HUES48 (cell line): ENCODE measurements at regions not wholly inside any gene's neighbourhood (a gene's known extent, or its start where the extent isn't known, plus 50 kb on each side); places are given as distances from the start of the nearest gene placed in this dataset.
"Not testable (repeated sequence)": the region's sequence is repeated elsewhere in the genome, so short reads cannot be mapped to it uniquely, and the experiment has no call there.

Experiments used
- H3K27ac ChIP-seq: one replicate; pipeline ENCODE4 v1.7.0; 2013; ENCODE audit warnings: low read depth, low read length, inconsistent platforms
- H3K27me3 ChIP-seq: 2 replicates; pipeline ENCODE4 v1.6.1; 2013; ENCODE audit warnings: mild to moderate bottlenecking, low read length; ENCODE audit not compliant: control insufficient read depth, insufficient read depth
- H3K36me3 ChIP-seq: 2 replicates; pipeline ENCODE4 v1.6.1; 2013; ENCODE audit warnings: low read length; ENCODE audit not compliant: control insufficient read depth, insufficient read depth
- H3K4me1 ChIP-seq: 2 replicates; pipeline ENCODE4 v1.6.1; 2013; ENCODE audit warnings: mild to moderate bottlenecking, low read length; ENCODE audit not compliant: control insufficient read depth, insufficient read depth
- H3K4me3 ChIP-seq: 2 replicates; pipeline ENCODE4 v1.5.1; 2013; ENCODE audit warnings: mild to moderate bottlenecking, low read depth, low read length
- H3K9ac ChIP-seq: 2 replicates; pipeline ENCODE4 v1.6.1; 2013; ENCODE audit warnings: mild to moderate bottlenecking, low read depth, low read length, moderate library complexity
- H3K9me3 ChIP-seq: 2 replicates; pipeline ENCODE4 v1.6.1; 2013; ENCODE audit warnings: low read length; ENCODE audit not compliant: control insufficient read depth, insufficient read depth

DNA sequence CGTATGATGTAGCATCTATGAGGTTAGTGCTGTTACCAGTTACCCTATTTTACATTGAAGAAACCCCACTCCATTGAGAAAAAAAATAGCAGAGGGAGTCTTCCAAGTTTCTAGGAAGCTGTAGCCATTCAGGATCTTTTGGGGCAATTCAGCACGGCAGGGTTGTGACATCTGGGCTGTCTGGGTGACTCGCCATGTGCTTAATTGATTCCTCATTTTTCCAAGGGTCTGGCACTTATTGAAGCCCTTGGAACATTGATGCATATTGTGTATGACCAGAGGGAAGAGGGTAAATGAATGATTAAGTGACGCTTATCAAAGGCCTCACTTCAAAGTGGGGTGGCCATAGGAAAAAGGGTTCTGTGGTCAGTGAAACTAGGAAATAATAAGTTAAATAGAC is 248.7 kb downstream of the ARHGAP12 start:
- H3K4me3 ChIP-seq = no peak overlapping the region
- H3K36me3 ChIP-seq = no peaks in the 10 kb centered on the region
- H3K4me1 ChIP-seq = peaks cover 9% of the 10 kb centered on the region
- H3K27ac ChIP-seq = no peak overlapping the region
- no peak overlapping the region for H3K9ac ChIP-seq
- H3K27me3 ChIP-seq = no peaks in the 10 kb centered on the region
- H3K9me3 ChIP-seq = peaks cover 49% of the 10 kb centered on the region

GRCh38 chr10:31678575-31679516 is 249.8 kb downstream of the ARHGAP12 start:
- Histone ChIP-seq H3K27me3 (no peaks in the 10 kb centered on the region), H3K4me3 (no peak overlapping the region), H3K9me3 (peaks cover 38% of the 10 kb centered on the region), H3K9ac (no peak overlapping the region), H3K27ac (no peak overlapping the region), H3K4me1 (peaks cover 9% of the 10 kb centered on the region), H3K36me3 (no peaks in the 10 kb centered on the region)

GRCh38 chr10:31678139-31678536 is 250.5 kb downstream of the ARHGAP12 start:
- Histone ChIP-seq H3K4me1 (peaks cover 9% of the 10 kb centered on the region), H3K27me3 (no peaks in the 10 kb centered on the region), H3K9ac (no peak overlapping the region), H3K36me3 (no peaks in the 10 kb centered on the region), H3K27ac (peak overlapping the region; percentile 83), H3K4me3 (0 out of 2 replicates have a peak overlapping the region, but pooled peaks have one; percentile 13), H3K9me3 (peaks cover 31% of the 10 kb centered on the region)

DNA sequence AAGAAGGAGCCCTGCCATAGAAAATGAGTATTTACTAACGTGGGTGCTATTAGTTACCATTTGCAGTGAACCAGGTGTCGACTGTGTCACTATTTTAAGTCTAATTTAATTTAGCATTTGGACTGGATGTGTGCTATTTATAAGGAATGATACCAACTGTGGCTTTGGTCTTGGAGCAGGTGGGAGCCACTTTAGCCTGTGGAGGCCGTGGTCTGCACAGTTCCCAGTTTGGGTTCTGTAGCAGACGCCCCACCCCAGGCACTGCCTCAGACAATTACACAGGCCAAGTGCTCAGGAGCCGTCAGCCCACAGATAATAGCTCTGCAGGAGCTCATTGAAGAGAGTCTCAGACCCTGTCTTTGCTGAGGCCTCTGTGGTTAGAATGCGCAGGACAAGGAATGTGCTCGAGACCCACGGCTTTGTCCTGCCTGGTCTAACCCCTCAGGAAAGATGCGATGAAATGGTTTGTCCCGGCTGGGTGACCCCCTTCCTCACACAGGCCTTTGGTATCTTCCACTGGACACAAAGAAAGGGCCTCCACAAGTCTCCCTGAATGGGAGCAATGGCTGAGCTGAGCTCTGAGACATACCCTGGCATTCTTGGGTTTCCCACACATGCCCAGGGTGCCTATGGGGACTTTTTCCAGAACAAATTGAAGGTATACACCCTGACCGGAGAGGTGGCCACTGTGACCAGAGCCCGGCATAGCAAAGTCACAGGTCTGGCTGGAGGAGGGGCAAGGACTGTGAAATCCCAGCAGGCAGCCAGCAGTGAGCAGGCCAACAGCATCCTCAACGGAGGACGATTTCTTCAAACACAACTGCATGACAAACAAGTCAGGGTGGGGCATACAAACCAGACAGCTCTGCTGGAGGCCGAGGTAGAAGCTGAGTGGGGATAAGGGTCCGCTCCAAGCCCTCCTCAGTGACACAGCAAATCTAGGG is 251.2 kb downstream of the ARHGAP12 start:
- H3K4me1 ChIP-seq = peaks cover 9% of the 10 kb centered on the region
- H3K4me3 ChIP-seq = 0 out of 2 replicates have a peak overlapping the region, but pooled peaks have one; percentile 13
- peak overlapping the region; percentile 83 for H3K27ac ChIP-seq
- H3K36me3 ChIP-seq = no peaks in the 10 kb centered on the region
- H3K9me3 ChIP-seq = peaks cover 24% of the 10 kb centered on the region; the same call in 1 of the 2 replicates
- H3K9ac ChIP-seq = no peak overlapping the region
- no peaks in the 10 kb centered on the region for H3K27me3 ChIP-seq

GRCh38 chr10:31675726-31676125 is 252.9 kb downstream of the ARHGAP12 start:
- no peaks in the 10 kb centered on the region for H3K27me3 ChIP-seq
- peaks cover 9% of the 10 kb centered on the region for H3K4me1 ChIP-seq
- no peak overlapping the region for H3K4me3 ChIP-seq
- no peak overlapping the region for H3K27ac ChIP-seq
- H3K9me3 ChIP-seq = peaks cover 12% of the 10 kb centered on the region; the same call in 1 of the 2 replicates
- H3K9ac ChIP-seq = no peak overlapping the region
- no peaks in the 10 kb centered on the region for H3K36me3 ChIP-seq

GRCh38 chr10:31669357-31669756 is 259.3 kb downstream of the ARHGAP12 start:
- Histone ChIP-seq H3K36me3 (no peaks in the 10 kb centered on the region), H3K27me3 (no peaks in the 10 kb centered on the region), H3K4me3 (no peak overlapping the region), H3K9ac (no peak overlapping the region), H3K27ac (no peak overlapping the region), H3K4me1 (peaks cover 28% of the 10 kb centered on the region), H3K9me3 (no peaks in the 10 kb centered on the region)

GRCh38 chr10:31668326-31668725 is 260.3 kb downstream of the ARHGAP12 start:
- Histone ChIP-seq H3K27me3 (no peaks in the 10 kb centered on the region), H3K4me3 (no peak overlapping the region), H3K27ac (no peak overlapping the region), H3K9me3 (no peaks in the 10 kb centered on the region), H3K4me1 (peaks cover 28% of the 10 kb centered on the region), H3K9ac (no peak overlapping the region), H3K36me3 (no peaks in the 10 kb centered on the region)

DNA sequence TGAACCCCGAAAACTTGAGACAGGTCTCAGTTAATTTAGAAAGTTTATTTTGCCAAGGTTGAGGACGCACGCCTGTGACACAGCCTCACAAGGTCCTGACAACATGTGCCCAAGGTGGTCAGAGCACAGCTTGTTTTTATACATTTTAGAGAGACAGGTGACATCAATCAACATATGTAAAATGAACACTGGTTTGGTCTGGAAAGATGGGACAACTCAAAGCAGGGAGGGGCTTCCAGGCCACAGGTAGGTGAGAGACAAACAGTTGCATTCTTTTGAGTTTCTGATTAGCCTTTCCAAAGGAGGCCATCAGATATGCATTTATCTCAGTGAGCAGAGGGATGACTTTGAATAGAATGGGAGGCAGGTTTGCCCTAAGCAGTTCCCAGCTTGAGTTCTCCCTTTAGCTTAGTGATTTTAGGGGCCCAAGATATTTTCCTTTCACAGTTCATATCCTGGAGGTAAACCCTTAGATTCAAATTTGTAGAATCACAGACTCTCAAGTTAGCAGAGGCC is 262.8 kb downstream of the ARHGAP12 start:
- not testable (repeated sequence) for H3K9ac ChIP-seq, H3K36me3 ChIP-seq, H3K27me3 ChIP-seq, H3K4me3 ChIP-seq, H3K9me3 ChIP-seq
- Histone ChIP-seq H3K4me1 (peaks cover 28% of the 10 kb centered on the region), H3K27ac (peak overlapping the region; percentile 91)

DNA sequence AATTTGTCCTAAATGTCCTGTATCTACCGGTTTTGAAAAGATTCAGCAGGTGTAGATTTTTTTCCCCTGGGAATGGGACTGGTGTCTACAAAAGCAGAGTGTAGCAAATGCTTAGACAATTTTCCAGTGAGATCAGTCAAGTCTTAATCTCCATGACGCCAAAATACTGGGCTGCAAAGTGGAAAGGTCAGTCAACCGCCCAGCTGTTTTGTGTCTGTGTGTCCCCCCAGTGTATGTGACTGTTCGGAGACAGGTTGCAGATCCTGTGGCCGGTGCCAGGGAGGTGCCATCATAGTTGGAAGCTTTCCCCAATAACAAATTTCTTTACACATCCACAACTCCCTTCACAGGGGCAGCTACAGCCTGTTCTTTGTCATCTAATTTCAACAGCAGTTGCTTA is 263.8 kb downstream of the ARHGAP12 start:
- peaks cover 28% of the 10 kb centered on the region for H3K4me1 ChIP-seq
- peak overlapping the region; percentile 91 for H3K27ac ChIP-seq
- no peak overlapping the region for H3K9ac ChIP-seq
- no peaks in the 10 kb centered on the region for H3K36me3 ChIP-seq
- no peaks in the 10 kb centered on the region for H3K27me3 ChIP-seq
- H3K4me3 ChIP-seq = no peak overlapping the region
- no peaks in the 10 kb centered on the region for H3K9me3 ChIP-seq

DNA sequence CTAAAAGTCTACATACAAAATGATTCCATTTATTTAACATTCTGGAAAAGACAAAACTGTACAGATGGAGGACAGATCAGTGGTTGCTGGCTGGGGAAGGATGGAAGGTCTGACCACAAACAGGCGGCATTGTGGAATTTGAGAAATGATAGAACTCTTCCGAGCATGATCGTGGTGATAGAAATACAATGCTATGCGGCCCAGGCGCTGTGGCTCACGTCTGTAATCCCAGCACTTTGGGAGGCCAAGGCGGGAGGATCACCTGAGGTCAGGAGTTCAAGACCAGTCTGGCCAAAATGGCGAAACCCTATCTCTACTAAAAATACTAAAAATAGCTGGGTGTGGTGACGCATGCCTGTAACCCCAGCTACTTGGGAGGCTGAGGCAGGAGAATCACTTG is 264.6 kb downstream of the ARHGAP12 start:
- H3K27me3 ChIP-seq, H3K4me3 ChIP-seq, H3K9me3 ChIP-seq, H3K9ac ChIP-seq, H3K36me3 ChIP-seq, H3K27ac ChIP-seq: not testable (repeated sequence)
- H3K4me1 ChIP-seq = peaks cover 28% of the 10 kb centered on the region
